ENCODE measurements at regions not wholly inside any gene's neighbourhood (a gene's known extent, or its start where the extent isn't known, plus 50 kb on each side); places are given as distances from the start of the nearest gene placed in this dataset.
"Not testable (repeated sequence)": the region's sequence is repeated elsewhere in the genome, so short reads cannot be mapped to it uniquely, and the experiment has no call there.

DNA sequence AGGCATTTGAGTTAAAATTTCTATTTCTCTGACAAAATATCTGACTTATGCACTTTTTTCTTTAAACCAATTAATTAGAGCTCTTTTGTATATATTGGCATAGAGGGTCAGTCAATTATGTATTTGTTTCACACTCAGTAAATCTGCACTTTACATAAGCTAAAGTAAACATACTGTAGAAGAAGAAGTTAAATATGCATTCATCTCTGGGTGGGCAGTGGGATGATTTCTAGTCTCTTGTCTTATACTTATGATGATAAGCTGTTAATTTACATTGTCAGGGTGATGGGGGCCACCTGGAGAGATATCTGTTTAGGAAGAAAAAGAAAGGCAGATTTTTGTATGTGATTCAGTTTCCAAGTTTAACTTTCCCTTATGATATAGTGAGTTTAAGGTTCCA, 330.8 kb downstream of the IPO8 start:
- H3K4me3 ChIP-seq (ENCODE audit: low read depth, low read length), result no peak overlapping the region

DNA sequence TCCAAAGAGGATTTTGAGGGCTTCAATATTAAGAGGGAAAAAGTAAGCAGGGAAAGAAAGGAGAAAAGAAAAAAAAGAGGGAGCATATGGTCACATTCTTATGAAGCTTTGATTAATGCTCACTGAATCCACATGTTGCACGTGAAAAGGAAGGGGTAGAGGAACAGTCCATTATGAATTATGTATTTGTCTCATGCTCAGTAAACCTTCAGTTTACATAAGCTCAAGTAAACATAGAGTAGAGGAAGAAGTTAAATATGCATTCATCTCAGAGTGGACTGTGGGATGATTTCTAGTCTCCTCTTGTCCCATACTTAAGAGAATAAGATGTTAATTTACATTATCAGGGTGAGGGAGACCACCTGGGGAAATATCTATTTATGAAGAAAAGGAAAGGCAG, 334.5 kb downstream of the IPO8 start:
- H3K4me3 ChIP-seq (ENCODE audit: low read depth, low read length), result no peak overlapping the region

DNA sequence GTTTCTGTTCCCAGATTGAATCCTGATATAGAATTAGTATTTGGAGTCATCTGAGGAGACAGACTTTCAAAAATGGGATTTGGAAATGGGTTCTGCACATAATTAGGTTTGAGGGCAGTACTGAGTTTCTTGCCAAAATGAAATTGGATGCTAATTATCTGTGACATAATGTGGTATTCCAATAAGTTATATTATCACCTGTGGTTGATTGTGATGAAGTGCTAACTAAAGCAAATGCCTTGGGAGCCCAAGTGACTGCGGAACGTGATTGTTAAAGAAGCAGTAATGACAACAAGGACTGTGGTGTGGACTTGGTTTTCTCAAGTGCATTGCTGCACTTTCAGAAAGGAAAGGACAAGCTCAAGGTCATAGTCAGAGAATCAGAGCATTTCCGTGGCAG, 337.0 kb downstream of the IPO8 start:
- no peak overlapping the region for H3K4me3 ChIP-seq (ENCODE audit: low read depth, low read length)

DNA sequence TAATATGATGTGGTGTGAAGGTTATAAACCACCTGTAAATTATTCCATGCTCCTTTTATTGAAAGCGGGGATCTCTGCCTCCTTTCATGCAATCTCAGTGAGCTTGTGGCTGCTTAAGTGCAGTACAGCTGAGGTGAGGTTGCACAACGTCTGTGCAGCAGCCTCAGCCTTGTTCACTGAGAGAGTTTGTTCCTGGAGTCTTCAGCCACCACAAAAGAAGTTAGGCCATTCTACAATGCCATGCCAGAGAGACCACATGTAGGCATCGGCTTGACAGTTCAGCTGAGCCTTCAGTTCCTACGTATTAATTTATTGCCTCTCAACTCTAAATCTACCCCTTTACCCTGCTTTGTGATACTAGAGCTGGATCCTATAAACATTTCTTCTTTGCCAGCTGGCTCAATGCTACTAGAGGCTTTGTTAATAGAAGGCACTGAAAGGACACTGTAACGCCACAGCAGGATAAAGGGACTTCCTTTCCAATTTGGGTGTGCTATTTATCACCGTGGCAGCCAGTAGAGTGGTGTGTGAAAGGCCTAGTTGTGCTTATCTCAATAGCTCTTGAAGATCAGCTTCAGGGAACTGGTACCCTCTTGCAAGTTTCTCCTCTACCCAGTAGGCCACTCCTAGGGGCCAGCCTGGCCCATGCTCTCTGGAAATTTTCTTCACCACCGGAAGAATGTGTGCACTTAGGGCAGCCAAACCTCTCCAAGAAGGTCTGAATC, 337.7 kb downstream of the IPO8 start:
- no peak overlapping the region for H3K4me3 ChIP-seq (ENCODE audit: low read depth, low read length)

DNA sequence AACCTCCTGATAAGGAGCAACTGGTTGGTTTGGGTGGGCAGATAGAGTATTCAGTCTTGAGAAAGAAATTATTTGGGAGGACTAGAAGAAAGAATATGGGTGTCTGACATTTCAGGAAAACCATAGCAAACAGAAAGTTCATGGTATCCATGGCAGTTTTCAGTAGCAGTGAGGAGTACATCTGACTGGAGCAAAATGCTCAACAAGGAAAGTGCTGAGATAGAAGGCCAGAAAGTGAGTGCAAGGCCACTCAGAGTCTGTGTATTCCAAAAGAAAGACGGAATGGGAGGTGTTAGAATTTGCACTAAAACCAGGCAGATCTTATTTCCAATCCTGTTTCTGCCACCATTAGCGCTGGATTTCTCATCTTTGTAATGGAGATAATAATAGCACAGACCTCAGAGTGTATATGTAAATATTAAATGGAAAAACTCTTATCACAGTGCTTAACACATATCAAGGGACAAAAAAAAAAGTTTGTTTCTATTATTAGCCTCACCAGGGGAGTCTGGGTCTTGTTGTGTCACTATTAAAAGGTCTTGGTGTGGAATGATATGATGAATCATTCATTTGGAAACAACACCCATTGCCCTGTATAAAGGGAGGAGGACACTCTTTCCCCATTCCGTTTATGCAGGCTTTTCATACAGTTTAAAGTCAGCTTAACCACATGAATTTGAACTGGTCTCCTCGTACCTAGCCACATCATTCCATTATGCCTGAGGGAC, 349.8 kb downstream of the IPO8 start:
- H3K4me3 ChIP-seq (ENCODE audit: low read depth, low read length), result no peak overlapping the region

DNA sequence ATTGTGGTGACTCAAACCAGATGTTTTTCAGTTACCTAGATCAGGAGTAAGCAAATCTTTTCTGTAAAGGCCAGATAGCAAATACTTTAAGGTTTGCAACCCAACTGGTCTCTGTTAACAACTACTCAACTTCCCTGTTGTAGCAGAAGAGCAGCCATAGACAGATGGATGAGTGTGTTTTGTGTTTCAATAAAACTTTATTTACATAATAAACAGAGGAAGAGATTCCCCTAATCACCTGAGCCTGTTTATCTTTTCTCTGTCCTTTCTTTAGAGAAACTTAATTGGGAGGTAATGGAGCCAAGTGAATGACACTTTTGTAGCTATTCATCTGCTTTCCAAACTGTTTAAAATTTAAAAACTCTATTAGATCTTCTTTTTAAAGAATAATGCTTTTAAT, 365.1 kb downstream of the IPO8 start:
- H3K4me3 ChIP-seq (ENCODE audit: low read depth, low read length), result no peak overlapping the region

DNA sequence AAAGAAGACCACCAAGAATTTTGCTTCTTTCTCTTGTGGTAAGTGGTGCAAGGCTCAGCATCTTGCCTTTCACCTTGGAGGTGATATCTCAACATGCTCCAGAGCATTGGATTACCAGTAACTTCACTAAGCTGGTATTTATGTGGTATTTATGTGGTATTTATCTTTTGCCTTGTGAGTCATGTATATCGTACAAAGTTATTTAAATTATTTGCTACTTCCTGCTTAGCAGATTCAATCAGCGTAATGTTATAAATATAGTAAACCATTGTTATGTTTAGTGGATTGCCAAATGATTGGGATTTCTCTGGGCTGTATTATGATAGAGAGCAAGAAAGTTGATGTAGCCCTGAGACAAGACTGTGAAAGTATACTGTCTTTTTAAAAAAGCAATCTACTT, 366.4 kb downstream of the IPO8 start:
- no peak overlapping the region for H3K4me3 ChIP-seq (ENCODE audit: low read depth, low read length)

DNA sequence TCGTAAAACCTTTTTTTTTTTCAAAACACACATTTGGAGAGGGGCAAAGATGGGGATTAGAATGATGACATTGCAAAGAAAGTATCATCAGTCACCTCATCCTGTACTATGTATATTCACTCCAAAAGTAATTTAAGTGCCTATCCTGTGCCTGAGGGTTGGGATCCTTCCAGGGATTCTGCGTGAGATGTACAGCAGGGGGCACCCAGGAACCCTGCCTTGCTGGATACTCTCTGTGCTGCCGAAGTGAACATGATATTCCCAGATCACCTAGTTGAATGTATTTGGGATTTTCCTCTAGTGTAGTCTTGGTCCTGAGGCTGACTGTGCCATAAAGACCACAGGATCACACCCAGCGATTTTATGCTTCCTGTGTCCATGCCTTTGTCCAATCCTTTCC, 372.7 kb downstream of the IPO8 start:
- no peak overlapping the region for H3K4me3 ChIP-seq (ENCODE audit: low read depth, low read length)

DNA sequence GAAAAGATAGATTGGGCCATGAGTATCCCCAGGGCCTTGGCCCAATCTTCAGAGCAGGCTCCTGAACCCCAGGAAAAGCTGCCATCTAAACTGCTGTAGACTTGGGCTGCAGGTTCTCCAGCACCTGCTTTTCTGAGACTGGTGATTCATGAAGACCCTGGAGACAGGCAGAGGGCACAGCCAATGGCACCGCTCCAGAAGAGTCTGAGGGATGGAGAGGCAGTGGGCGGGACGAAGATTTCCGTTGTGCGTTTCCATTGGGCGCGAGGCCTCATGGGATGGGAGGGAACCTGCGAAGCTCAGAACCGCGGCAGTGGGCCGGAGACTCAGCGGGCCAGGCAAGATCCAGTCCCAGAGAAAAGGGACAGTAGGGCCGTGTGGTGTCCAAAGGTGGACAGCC, 375.1 kb downstream of the IPO8 start:
- H3K4me3 ChIP-seq (ENCODE audit: low read depth, low read length), result no peak overlapping the region

DNA sequence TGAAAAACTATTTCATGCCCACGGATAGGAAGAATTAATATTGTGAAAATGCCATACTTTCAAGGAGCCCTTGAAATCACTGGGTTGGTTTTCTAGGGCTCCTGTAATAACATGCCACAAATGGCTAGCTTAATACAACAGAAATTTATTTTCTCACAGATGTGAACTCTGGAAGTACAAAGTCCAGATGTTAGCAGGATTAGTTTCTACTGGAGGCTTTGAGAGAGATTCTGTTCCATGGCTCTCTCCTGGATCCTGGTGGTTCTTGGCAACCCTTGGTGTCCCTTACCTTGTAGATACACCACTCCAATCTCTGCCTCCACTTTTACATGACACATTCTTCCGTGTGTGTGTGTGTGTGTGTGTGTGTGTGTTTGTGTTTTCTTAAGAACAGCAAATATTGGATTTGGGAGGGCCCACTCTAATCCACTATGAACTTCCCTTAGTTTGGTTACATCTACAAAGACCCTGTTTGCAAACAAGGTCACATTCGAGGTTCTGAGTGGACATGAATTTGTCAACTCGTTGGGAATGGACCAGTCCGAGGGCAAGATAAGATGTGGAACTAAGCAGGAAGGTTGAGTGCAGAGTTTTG, 381.1 kb downstream of the IPO8 start:
- H3K4me3 ChIP-seq (ENCODE audit: low read depth, low read length), result no peak overlapping the region

DNA sequence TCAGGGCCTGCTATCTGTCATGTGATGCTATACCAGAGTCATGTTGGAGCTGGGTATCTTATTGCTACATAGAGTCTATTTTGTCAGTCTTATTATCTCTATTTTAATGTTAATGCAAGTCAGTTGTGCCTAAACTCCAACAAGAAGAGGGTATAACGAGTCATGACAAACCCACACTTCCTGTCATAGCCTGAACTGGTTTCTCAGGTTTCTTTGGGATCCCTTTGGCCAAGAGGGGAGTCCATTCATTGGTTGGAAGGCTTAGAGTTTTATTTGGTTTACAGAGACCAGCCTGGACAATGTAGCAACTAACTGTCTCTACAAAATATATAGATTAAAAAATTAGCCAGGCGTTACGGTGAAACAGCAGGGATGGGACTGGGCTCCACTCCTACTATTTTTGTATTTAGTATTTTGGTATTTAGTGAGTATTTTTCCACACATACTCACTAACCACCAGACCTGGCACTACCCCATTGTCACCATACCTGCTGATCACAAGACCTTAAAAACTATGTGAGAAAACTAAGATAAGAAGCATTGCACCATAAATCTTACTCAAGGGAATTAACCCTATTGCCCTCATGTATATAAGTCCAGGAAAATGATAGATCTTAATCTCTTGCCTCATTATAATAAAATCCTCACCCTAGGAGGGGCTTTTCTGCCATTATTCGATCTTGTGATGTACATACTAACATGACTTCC, 387.5 kb downstream of the IPO8 start:
- no peak overlapping the region for H3K4me3 ChIP-seq (ENCODE audit: low read depth, low read length)

DNA sequence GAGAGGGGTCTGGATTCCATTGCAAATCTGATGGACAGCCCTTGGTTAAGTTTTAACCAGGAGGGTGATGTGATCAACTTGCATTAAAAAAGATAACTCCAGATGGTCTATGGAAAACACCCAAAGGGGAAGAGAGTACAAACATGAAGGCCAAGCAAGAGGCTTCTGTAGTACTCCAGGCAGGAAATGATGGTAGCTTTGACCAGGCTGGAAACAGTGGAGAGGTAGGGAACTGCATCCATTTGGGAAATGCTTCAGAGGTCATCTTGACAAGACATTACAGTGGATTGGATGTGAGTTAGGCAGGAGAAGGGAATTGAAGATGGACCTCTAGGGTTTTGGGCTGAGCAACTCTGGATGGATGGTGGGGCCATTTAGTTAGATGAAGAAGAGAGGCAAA, 391.1 kb downstream of the IPO8 start:
- no peak overlapping the region for H3K4me3 ChIP-seq (ENCODE audit: low read depth, low read length)

DNA sequence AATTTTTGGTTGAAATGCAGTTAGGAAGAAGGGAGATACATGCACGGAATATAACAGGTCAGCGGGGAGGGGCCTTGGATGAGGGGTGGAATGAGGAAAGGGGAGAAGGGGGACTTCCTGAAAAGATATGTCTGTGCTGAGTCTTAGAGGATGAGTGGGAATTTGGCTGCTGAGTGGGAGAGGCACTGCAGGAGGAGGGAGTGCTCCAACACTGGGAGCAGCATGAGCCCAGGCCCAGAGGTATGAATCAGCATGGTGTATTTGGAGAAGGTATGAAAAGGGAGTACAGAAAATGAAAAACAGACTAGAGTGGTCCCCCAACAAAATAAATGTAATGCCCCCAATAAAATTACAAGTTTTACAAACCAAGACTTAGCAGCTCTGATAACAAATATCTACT, 394.4 kb downstream of the IPO8 start:
- H3K4me3 ChIP-seq (ENCODE audit: low read depth, low read length), result no peak overlapping the region

DNA sequence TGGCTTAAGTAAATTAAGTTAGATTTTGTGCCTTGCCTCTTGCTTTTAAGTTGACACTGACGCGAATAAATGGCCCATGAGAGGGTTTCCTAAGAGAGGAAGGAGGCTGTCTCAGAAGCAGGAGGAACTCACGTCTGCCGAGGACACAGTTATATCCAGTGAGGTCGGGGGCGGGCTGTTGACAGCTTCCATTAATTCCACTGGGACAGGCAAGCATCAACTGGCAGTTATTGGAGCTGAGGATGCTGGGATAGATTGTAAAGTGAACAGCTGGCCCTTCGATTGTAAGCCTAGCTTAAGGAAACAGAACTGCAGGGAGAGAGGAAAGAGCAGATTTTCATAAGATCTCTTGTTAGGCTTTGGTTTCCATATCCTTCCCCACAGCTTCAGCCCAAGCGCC, 399.2 kb downstream of the IPO8 start:
- H3K4me3 ChIP-seq (ENCODE audit: low read depth, low read length), result no peak overlapping the region

DNA sequence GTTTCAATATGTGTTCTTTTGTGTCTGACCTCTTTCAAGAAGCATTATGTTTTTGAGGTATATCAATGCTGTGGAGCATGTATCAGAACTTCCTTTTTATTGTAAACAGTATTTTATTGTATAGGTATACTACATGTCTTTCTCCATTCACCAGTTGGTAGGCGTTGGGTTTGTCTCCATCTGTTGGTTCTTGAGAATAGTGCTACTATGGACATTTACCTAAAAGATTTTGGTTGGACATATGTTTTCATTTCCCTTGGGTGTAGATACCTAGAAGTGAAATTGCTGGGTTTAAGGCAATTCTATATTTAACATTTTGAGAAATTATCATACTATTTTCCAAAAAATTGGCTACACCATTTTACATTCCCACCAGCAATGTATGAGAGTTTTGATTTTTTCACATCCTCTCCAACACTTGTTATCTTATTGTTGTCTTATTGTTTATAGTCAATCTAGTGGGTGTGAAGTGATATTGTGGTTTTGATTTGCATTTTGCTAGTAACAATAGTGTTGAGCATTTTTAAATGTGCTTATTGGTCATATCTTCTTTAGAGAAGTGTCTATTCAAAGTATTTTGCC, 409.2 kb downstream of the IPO8 start:
- no peak overlapping the region for H3K4me3 ChIP-seq (ENCODE audit: low read depth, low read length)

DNA sequence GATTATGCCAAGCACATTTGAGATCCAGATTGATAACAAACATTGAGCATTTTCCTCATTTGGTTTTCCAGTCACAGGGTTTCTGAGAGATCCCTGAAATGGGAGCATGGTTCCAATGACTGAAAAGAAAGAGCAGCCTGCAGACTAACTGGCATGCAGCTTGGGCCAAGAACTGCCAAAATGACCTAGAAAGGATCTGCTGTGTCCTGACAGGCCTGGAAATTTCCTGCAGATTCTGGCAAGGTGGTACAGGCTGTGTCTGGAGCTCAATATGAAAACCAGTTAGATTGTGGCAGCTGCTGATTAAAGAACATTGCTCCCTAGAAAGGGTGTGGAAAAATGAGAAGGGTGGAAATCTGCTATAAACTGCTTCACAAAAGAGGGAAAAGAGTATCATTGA, 417.3 kb downstream of the IPO8 start:
- H3K4me3 ChIP-seq (ENCODE audit: low read depth, low read length), result no peak overlapping the region

DNA sequence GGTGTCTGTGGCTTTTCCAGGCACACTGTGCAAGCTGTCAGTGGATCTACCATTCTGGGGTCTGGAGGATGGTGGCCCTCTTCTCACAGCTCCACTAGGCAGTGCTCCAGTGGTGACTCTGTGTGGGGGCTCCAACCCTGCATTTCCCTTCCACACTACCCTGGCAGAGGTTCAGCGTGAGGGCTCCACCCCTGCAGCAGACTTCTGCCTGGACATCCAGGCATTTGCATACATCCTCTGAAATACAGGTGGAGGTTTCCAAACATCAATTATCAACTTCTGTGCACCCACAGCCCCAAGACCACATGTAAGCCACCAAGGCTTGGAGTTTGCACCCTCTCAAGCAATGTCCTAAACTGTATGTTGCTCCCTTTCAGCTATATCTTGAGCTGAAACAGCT, 423.2 kb downstream of the IPO8 start:
- not testable (repeated sequence) for H3K4me3 ChIP-seq (ENCODE audit: low read depth, low read length)

DNA sequence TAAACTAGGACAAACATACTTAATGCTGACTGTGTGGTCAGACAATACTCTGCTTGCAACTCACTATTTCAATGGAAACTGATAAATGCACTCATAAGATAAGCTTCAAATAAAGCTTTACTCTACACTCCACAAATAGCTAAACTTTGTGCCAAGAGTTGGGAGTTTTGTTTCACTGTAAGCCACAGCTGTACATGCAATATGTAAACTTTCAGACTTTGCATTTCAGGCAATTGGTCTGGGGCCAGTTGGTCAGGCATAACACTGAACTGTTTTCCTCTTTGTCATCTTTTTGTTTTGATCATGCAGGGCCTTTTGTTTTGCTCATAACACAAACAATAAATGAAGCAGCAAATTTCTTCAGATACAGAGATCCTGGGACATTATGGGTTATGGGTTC, 426.2 kb downstream of the IPO8 start:
- H3K4me3 ChIP-seq (ENCODE audit: low read depth, low read length), result no peak overlapping the region

DNA sequence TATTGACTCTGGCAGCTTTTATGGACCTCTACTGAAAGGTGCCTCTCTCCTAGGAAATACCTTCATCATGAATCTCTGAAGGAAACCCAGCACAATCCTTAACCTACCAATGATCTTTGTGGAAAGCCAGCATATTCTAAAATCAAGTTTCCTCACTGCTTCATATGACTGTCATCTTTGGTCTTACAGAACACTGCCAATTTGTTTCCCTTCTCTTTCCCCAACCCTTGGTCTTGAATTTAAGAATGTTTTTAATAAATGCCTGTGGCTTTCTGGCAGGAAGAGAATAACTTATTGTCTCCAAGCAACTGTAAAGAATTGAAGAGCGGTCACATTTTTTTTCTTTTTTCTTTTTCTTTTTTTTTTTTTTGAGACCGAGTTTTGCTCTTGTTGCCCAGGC, 427.6 kb downstream of the IPO8 start:
- no peak overlapping the region for H3K4me3 ChIP-seq (ENCODE audit: low read depth, low read length)

DNA sequence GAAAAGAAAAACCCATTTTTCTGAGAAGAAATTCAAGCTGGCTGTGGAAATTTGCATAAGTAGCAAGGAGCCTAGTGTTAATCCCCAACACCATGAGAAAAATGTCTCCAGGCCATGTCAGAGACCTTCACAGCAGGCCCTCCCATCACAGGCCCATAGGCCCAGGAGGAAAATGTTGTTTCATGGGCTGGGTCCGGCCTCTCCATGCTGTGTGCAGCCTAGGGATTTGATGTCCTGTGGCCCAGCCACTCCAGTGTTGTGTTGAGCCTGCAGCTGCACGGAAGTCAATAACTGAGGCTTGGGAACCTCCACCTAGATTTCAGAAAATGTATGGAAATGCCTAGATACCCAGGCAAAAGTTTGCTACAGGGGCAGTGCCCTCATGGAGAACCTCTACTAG, 432.2 kb downstream of the IPO8 start:
- H3K4me3 ChIP-seq (ENCODE audit: low read depth, low read length), result no peak overlapping the region

DNA sequence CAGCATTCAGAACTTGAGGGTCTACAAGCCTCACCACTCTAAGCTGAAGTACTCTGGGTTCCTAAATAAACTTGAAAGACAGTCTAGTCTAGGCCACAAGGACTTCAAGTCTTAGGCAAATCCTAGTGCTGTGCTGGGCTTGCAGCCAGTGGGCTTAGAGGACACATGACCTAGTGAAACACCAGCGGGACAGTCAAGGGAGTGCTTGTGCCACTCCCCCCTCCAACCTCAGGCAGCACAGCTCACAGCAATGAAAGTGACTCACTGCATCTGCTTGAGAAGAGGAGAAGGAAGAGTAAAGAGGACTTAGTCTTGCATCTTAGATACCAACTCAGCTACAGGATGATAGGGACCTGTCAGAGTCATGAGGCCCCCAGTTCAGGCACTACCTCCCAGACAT, 438.1 kb downstream of the IPO8 start:
- no peak overlapping the region for H3K4me3 ChIP-seq (ENCODE audit: low read depth, low read length)
